ENCODE measurements at regions not wholly inside any gene's neighbourhood (a gene's known extent, or its start where the extent isn't known, plus 50 kb on each side); places are given as distances from the start of the nearest gene placed in this dataset.

DNA sequence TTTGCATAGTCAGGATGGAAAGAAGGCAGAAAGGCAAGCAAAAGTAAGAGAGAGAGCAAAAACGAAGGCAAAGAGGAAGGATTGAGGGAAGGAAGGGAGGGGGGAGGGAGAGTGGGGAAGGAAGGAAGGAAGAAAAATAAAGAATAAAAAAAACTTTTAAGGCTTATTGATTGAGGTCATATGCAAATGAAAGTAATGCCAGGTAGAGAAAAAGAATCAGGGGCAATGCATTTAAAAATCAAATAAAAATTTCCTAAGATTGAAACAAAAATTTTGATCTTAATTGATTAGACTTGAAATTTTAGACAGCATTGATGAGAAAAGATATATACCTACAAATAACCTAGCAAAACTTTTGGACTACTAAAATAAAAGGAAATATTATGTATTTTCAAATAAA lies 153.9 kb upstream of the KIF2B start:
- Mint-ChIP-seq H3K27me3 (no peaks in the 10 kb centered on the region), H3K4me1 (no peaks in the 10 kb centered on the region), H3K36me3 (no peaks in the 10 kb centered on the region), H3K27ac (no peak overlapping the region), H3K9me3 (peaks cover 4 to 18% (median 7%) of the 10 kb centered on the region in 7 donors), H3K4me3 (no peak overlapping the region)
- ATAC-seq (ENCODE audit: low read depth in 2 of 2): no peak
- Histone ChIP-seq H3K36me3 (ENCODE audit: control insufficient read depth, insufficient read depth, low read length) (no peaks in the 10 kb centered on the region), H3K9me3 (ENCODE audit: control insufficient read depth in 2 of 2, low read length in 2 of 2) (peaks cover 3 to 8% of the 10 kb centered on the region in 2 experiments), H3K27me3 (ENCODE audit: control insufficient read depth, insufficient read depth, low read length) (no peaks in the 10 kb centered on the region), H3K27ac (ENCODE audit: insufficient read depth, low read length, poor library complexity, severe bottlenecking) (no peak overlapping the region), H3K4me1 (ENCODE audit: control insufficient read depth, insufficient read depth, low read length, poor library complexity, severe bottlenecking) (no peaks in the 10 kb centered on the region), H3K4me3 (ENCODE audit: low read depth, low read length) (no peak overlapping the region)
- DNase-seq: no peak

DNA sequence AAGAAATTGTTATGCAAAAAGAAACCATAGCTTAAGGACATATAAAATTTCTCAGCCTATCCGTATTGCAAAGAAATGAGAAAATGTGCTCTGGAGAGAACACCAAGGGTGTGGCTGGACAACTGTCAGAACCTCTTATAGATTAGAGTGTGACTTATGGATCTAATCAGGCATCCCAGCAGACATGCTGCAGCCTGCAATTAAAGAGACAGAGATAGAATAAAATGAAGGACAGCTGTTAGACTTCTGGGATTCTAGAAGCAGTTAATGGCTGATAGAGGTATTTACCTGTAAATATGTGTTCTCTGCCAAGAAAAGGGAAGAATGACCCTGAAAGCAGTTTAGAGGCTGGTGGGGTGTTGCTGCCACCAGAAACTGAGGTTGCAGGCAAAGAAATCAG lies 160.1 kb upstream of the KIF2B start:
- Mint-ChIP-seq H3K27me3 (no peaks in the 10 kb centered on the region), H3K27ac (no peak overlapping the region), H3K9me3 (peaks cover 0 to 16% (median 8%) of the 10 kb centered on the region in 7 donors), H3K36me3 (no peaks in the 10 kb centered on the region), H3K4me3 (no peak overlapping the region), H3K4me1 (no peaks in the 10 kb centered on the region)
- no peaks in the 10 kb centered on the region for H3K27me3 ChIP-seq (ENCODE audit: control insufficient read depth, insufficient read depth, low read length)
- H3K36me3 ChIP-seq (ENCODE audit: control insufficient read depth, insufficient read depth, low read length): no peaks in the 10 kb centered on the region
- H3K4me3 ChIP-seq (ENCODE audit: low read depth, low read length): no peak overlapping the region
- DNase-seq (no peak), ATAC-seq (ENCODE audit: low read depth in 2 of 2) (no peak)
- H3K27ac ChIP-seq (ENCODE audit: insufficient read depth, low read length, poor library complexity, severe bottlenecking): no peak overlapping the region
- peaks cover 4 to 5% of the 10 kb centered on the region in 2 experiments for H3K9me3 ChIP-seq (ENCODE audit: control insufficient read depth in 2 of 2, low read length in 2 of 2)
- no peaks in the 10 kb centered on the region for H3K4me1 ChIP-seq (ENCODE audit: control insufficient read depth, insufficient read depth, low read length, poor library complexity, severe bottlenecking)

DNA sequence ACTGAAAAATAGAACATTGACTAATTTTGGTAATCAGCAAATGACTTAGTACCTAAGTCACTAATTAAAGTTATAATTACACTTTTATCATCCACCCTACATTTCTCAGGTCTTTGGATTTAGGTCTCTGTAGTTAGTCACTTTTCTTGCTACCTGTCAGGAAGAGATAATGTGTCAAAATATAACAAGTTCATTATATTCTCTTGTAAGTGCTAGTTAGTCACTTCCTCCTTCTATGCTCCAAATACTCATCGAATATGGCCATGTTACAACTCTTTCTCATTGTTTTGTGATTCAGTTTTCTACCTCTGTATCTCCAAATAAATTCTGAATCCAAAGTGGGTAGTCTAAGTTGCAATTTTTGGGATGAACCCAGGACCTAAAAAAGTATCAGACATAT lies 163.5 kb upstream of the KIF2B start:
- H3K9me3 Mint-ChIP-seq: peaks cover 0 to 18% (median 5%) of the 10 kb centered on the region in 7 donors
- peaks cover 0 to 2% of the 10 kb centered on the region in 2 experiments for H3K9me3 ChIP-seq (ENCODE audit: control insufficient read depth in 2 of 2, low read length in 2 of 2)

DNA sequence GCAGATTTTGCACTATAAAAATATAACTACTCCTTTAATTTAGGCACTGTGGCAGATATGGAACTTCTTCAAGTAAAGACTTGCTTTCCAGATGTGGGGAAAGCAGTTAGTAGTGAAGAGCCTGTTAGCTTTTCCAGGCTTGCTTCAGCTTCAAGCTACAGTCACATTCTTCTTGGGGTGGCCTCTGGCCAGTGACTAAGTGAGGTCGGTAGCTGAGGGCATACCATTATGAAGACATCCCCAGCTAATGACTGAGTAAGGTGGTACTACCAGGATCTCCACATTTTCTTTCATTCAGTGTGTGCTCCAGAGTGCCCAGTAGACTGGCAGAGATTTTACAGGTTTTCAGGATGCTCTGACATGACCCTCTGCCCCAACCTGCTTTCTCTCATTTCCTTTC lies 167.1 kb upstream of the KIF2B start:
- no peaks in the 10 kb centered on the region for H3K4me1 Mint-ChIP-seq
- no peaks in the 10 kb centered on the region for H3K36me3 Mint-ChIP-seq
- no peak overlapping the region for H3K27ac Mint-ChIP-seq

More for the DNA sequence above, 163.5 kb upstream of the KIF2B start:
- Histone ChIP-seq H3K27ac (ENCODE audit: insufficient read depth, low read length, poor library complexity, severe bottlenecking) (no peak overlapping the region), H3K4me1 (ENCODE audit: control insufficient read depth, insufficient read depth, low read length, poor library complexity, severe bottlenecking) (no peaks in the 10 kb centered on the region), H3K36me3 (ENCODE audit: control insufficient read depth, insufficient read depth, low read length) (no peaks in the 10 kb centered on the region), H3K27me3 (ENCODE audit: control insufficient read depth, insufficient read depth, low read length) (no peaks in the 10 kb centered on the region), H3K4me3 (ENCODE audit: low read depth, low read length) (no peak overlapping the region)
- no peak for ATAC-seq (ENCODE audit: low read depth in 2 of 2)
- H3K4me1 Mint-ChIP-seq: no peaks in the 10 kb centered on the region
- no peaks in the 10 kb centered on the region for H3K27me3 Mint-ChIP-seq
- H3K4me3 Mint-ChIP-seq: no peak overlapping the region
- no peak for DNase-seq
- no peak overlapping the region for H3K27ac Mint-ChIP-seq
- no peaks in the 10 kb centered on the region for H3K36me3 Mint-ChIP-seq

DNA sequence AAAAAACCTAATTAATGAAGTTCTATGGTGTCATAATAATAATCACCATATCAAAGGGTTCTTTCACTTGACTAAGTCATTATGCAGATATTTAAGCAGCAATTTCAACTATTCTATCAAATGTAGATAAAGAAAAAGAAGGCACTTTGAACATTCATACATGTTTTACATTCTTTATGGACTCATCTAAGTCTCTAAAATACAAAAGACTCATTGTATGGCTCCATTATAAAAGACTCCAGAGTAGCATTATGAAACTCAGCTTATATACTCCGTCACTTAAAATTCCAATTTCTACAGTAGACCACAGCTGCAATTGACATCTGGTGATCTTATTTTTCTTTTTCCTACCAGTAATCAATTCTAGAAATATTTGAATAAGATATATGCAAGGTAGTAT lies 173.5 kb upstream of the KIF2B start:
- H3K27ac ChIP-seq (ENCODE audit: insufficient read depth, low read length, poor library complexity, severe bottlenecking): no peak overlapping the region
- H3K4me1 Mint-ChIP-seq: no peaks in the 10 kb centered on the region
- H3K27me3 ChIP-seq (ENCODE audit: control insufficient read depth, insufficient read depth, low read length): no peaks in the 10 kb centered on the region
- H3K9me3 ChIP-seq (ENCODE audit: control insufficient read depth in 2 of 2, low read length in 2 of 2): peaks cover 0 to 12% of the 10 kb centered on the region in 2 experiments
- H3K27ac Mint-ChIP-seq: no peak overlapping the region
- ATAC-seq (ENCODE audit: low read depth in 2 of 2) (no peak), DNase-seq (no peak)
- no peaks in the 10 kb centered on the region for H3K36me3 Mint-ChIP-seq
- H3K9me3 Mint-ChIP-seq: peaks cover 0 to 21% (median 3%) of the 10 kb centered on the region in 7 donors
- H3K4me3 ChIP-seq (ENCODE audit: low read depth, low read length): no peak overlapping the region
- no peaks in the 10 kb centered on the region for H3K27me3 Mint-ChIP-seq
- no peaks in the 10 kb centered on the region for H3K36me3 ChIP-seq (ENCODE audit: control insufficient read depth, insufficient read depth, low read length)
- H3K4me1 ChIP-seq (ENCODE audit: control insufficient read depth, insufficient read depth, low read length, poor library complexity, severe bottlenecking): no peaks in the 10 kb centered on the region
- H3K4me3 Mint-ChIP-seq: no peak overlapping the region

More for the DNA sequence above, 167.1 kb upstream of the KIF2B start:
- no peaks in the 10 kb centered on the region for H3K27me3 ChIP-seq (ENCODE audit: control insufficient read depth, insufficient read depth, low read length)
- no peak overlapping the region for H3K27ac ChIP-seq (ENCODE audit: insufficient read depth, low read length, poor library complexity, severe bottlenecking)
- no peaks in the 10 kb centered on the region for H3K36me3 ChIP-seq (ENCODE audit: control insufficient read depth, insufficient read depth, low read length)
- ATAC-seq (ENCODE audit: low read depth in 2 of 2): no peak
- no peaks in the 10 kb centered on the region for H3K4me1 ChIP-seq (ENCODE audit: control insufficient read depth, insufficient read depth, low read length, poor library complexity, severe bottlenecking)
- no peak overlapping the region for H3K4me3 Mint-ChIP-seq
- H3K4me3 ChIP-seq (ENCODE audit: low read depth, low read length): no peak overlapping the region
- H3K27me3 Mint-ChIP-seq: no peaks in the 10 kb centered on the region
- DNase-seq: no peak
- no peaks in the 10 kb centered on the region for H3K9me3 ChIP-seq (ENCODE audit: control insufficient read depth in 2 of 2, low read length in 2 of 2)
- peaks cover 0 to 14% (median 3%) of the 10 kb centered on the region in 7 donors for H3K9me3 Mint-ChIP-seq

DNA sequence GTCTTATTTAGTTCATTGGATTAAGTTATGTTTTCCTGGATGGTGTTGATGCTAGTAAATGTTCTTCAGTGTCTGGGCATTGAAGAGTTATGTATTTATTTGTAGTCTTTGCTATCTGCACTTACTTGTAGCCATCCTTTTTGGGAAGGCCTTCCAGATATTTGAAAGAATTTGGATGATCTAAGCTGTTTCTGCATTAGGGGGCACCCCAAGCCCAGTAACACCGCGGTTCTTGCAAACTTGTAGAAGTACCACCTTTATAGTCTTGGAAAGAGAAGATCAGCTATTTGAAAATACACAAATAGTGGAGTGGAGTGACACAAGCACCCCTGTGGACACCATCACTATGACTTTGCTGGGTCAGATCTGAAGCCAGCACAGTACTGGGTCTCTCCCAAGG lies 175.9 kb upstream of the KIF2B start:
- H3K36me3 ChIP-seq (ENCODE audit: control insufficient read depth, insufficient read depth, low read length): no peaks in the 10 kb centered on the region
- Mint-ChIP-seq H3K4me3 (no peak overlapping the region), H3K27me3 (no peaks in the 10 kb centered on the region), H3K4me1 (no peaks in the 10 kb centered on the region), H3K9me3 (peaks cover 0 to 32% (median 5%) of the 10 kb centered on the region in 7 donors), H3K27ac (no peak overlapping the region), H3K36me3 (no peaks in the 10 kb centered on the region)
- ATAC-seq (ENCODE audit: low read depth in 2 of 2): no peak
- no peaks in the 10 kb centered on the region for H3K4me1 ChIP-seq (ENCODE audit: control insufficient read depth, insufficient read depth, low read length, poor library complexity, severe bottlenecking)
- no peak for DNase-seq
- H3K27me3 ChIP-seq (ENCODE audit: control insufficient read depth, insufficient read depth, low read length): no peaks in the 10 kb centered on the region
- H3K9me3 ChIP-seq (ENCODE audit: control insufficient read depth in 2 of 2, low read length in 2 of 2): peaks cover 0 to 12% of the 10 kb centered on the region in 2 experiments
- H3K4me3 ChIP-seq (ENCODE audit: low read depth, low read length): no peak overlapping the region
- no peak overlapping the region for H3K27ac ChIP-seq (ENCODE audit: insufficient read depth, low read length, poor library complexity, severe bottlenecking)

DNA sequence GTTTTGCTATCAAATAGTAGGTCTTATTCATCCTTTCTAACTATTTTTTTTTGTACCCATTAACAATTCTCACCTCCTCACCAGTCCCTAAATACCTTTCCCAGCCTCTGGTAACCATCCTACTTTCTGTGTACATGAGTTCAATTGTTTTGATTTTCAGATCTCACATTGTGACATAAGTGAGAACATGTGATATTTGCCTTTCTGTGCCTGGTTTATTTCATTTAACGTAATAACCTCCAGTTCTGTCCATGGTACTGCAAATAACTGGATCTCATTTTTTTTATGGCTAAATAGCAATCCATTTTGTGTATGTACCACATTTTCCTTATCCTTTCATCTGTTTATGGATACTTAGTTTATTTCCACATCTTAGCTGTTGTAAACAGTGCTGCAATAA lies 181.9 kb upstream of the KIF2B start:
- peaks cover 4 to 25% (median 5%) of the 10 kb centered on the region in 7 donors for H3K9me3 Mint-ChIP-seq
- H3K4me3 Mint-ChIP-seq: no peak overlapping the region
- no peak for DNase-seq
- H3K27ac ChIP-seq (ENCODE audit: insufficient read depth, low read length, poor library complexity, severe bottlenecking): no peak overlapping the region
- no peaks in the 10 kb centered on the region for H3K9me3 ChIP-seq (ENCODE audit: control insufficient read depth in 2 of 2, low read length in 2 of 2)
- no peaks in the 10 kb centered on the region for H3K36me3 Mint-ChIP-seq
- H3K4me1 ChIP-seq (ENCODE audit: control insufficient read depth, insufficient read depth, low read length, poor library complexity, severe bottlenecking): no peaks in the 10 kb centered on the region
- no peak overlapping the region for H3K4me3 ChIP-seq (ENCODE audit: low read depth, low read length)
- H3K27me3 Mint-ChIP-seq: no peaks in the 10 kb centered on the region
- H3K36me3 ChIP-seq (ENCODE audit: control insufficient read depth, insufficient read depth, low read length): no peaks in the 10 kb centered on the region
- ATAC-seq (ENCODE audit: low read depth in 2 of 2): no peak
- H3K27me3 ChIP-seq (ENCODE audit: control insufficient read depth, insufficient read depth, low read length): no peaks in the 10 kb centered on the region
- H3K27ac Mint-ChIP-seq: no peak overlapping the region
- H3K4me1 Mint-ChIP-seq: no peaks in the 10 kb centered on the region

DNA sequence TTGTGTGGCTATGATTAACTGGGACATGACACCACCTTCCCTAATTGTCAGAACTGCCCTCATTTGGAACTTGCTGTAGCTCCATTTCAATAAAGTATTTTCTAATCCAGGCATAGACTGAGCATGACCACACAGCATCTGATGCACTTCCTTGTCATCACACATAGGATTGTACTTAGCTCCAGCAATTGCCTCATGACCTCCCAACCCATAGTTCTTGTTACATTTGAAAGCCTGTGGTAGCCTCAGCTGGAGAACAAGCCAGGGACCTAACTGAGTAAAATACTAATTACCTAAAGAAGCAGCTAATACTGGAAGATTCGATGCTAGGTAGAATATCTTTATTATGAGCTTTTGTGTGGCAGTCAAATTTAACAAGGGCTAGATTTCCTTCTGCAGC lies 187.3 kb upstream of the KIF2B start:
- no peaks in the 10 kb centered on the region for H3K9me3 ChIP-seq (ENCODE audit: control insufficient read depth in 2 of 2, low read length in 2 of 2)
- Mint-ChIP-seq H3K27ac (no peak overlapping the region), H3K36me3 (no peaks in the 10 kb centered on the region), H3K4me1 (no peaks in the 10 kb centered on the region), H3K9me3 (peaks cover 0 to 10% (median 4%) of the 10 kb centered on the region in 7 donors), H3K4me3 (no peak overlapping the region), H3K27me3 (no peaks in the 10 kb centered on the region)
- no peaks in the 10 kb centered on the region for H3K4me1 ChIP-seq (ENCODE audit: control insufficient read depth, insufficient read depth, low read length, poor library complexity, severe bottlenecking)
- ATAC-seq (ENCODE audit: low read depth in 2 of 2) (no peak), DNase-seq (no peak)
- H3K27me3 ChIP-seq (ENCODE audit: control insufficient read depth, insufficient read depth, low read length): no peaks in the 10 kb centered on the region
- H3K4me3 ChIP-seq (ENCODE audit: low read depth, low read length): no peak overlapping the region
- H3K36me3 ChIP-seq (ENCODE audit: control insufficient read depth, insufficient read depth, low read length): no peaks in the 10 kb centered on the region
- no peak overlapping the region for H3K27ac ChIP-seq (ENCODE audit: insufficient read depth, low read length, poor library complexity, severe bottlenecking)

Data from CD4-positive, CD25-positive, alpha-beta regulatory T cell (primary cell).